BE2C (cell line): ENCODE measurements at regions not wholly inside any gene's neighbourhood (a gene's known extent, or its start where the extent isn't known, plus 50 kb on each side); places are given as distances from the start of the nearest gene placed in this dataset.
A peak's percentile ranks its signal among the peaks of the same experiment; 100 is the strongest.

Experiments used
- DNase-seq: peaks from one replicate; pipeline ENCODE4 v3.0.0-alpha.2; 2020
- H3K27me3 ChIP-seq: fragments of 250-450 bp; sonication (Bioruptor Pico); 2 replicates; pipeline ENCODE4 v1.5.1; 2020; ENCODE audit warnings: mild to moderate bottlenecking
- H3K36me3 ChIP-seq: fragments of 250-450 bp; sonication (Bioruptor Pico); 2 replicates; pipeline ENCODE4 v1.5.1; 2020; ENCODE audit warnings: mild to moderate bottlenecking
- H3K4me1 ChIP-seq: fragments of 250-450 bp; sonication (Bioruptor Pico); 2 replicates; pipeline ENCODE4 v1.5.1; 2020
- H3K4me3 ChIP-seq: 2 replicates; pipeline ENCODE4 v1.5.1; 2011; ENCODE audit warnings: low read depth, low read length
- H3K9me3 ChIP-seq: fragments of 250-450 bp; sonication (Bioruptor Pico); 2 replicates; pipeline ENCODE4 v1.5.1; 2020
- TF ChIP-seq, protein P1 (sequence below): IDR thresholded peaks from 2 replicates; pipeline ENCODE4 v1.5.1; 2012; ENCODE audit warnings: mild to moderate bottlenecking, low read depth, low read length

DNA sequence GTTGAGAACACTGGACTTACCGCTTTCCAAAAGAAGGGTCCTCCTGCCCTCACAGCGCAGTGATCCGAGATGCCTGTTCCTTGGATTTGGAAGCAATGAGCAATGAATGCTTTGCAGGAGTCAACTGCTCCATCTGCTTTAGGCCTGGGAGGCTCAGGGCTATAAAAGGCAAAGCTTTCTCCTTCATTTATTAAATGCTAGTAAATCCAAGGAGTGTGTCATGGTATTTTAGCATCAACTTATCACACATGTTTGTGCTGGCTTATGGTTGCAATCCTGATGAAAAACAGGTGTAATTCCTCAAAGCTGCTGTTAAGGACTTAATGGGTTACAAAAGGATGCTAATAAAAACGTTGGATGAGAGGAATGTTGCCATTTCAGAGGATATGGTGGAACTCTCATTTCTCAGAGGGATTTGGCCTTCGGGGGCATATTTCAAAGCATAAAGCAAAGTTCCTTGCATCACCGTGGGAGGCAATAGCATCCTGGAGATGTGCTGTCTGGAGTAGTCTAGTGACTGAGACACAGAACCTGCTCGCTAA is 158.5 kb upstream of the TPM1 start:
- no peaks in the 10 kb centered on the region for H3K27me3 ChIP-seq
- H3K4me3 ChIP-seq = no peak overlapping the region
- H3K4me1 ChIP-seq = peaks cover 44% of the 10 kb centered on the region
- no peaks in the 10 kb centered on the region for H3K9me3 ChIP-seq
- no peak for DNase-seq
- no peaks in the 10 kb centered on the region for H3K36me3 ChIP-seq
- TF ChIP-seq, protein P1, sequence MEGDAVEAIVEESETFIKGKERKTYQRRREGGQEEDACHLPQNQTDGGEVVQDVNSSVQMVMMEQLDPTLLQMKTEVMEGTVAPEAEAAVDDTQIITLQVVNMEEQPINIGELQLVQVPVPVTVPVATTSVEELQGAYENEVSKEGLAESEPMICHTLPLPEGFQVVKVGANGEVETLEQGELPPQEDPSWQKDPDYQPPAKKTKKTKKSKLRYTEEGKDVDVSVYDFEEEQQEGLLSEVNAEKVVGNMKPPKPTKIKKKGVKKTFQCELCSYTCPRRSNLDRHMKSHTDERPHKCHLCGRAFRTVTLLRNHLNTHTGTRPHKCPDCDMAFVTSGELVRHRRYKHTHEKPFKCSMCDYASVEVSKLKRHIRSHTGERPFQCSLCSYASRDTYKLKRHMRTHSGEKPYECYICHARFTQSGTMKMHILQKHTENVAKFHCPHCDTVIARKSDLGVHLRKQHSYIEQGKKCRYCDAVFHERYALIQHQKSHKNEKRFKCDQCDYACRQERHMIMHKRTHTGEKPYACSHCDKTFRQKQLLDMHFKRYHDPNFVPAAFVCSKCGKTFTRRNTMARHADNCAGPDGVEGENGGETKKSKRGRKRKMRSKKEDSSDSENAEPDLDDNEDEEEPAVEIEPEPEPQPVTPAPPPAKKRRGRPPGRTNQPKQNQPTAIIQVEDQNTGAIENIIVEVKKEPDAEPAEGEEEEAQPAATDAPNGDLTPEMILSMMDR = no peak

DNA sequence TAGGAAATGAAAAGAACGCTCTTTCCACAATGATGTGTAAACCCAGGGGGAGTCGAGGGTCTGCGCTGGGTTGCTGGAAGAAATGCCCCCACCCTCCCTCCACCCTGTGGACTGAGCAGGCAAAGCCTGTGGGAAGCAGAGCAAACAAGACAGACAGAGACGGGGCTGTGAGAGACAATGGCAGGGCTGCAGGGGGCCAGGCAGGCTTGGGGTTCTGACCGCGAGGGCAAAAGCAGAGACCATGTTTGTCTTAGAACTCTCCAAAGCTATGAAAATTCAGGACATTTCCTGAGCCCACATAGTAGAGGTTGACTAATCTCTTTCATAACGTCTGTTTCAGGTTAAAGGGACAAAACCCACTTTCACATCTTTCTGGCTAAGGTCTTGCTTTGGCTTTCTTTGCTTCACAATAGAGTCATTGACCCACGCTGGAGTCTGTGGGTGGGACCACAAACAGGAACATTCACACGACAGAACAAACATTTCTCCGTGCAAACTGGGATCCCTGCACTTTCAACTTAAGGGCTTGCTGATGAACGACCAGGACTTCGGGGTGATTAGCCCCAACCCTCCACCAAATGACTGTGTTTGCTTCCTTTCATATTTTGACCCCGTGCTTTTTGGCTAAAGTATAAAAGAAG is 156.0 kb upstream of the TPM1 start:
- H3K36me3 ChIP-seq = no peaks in the 10 kb centered on the region
- peak overlapping the region; percentile 33 for H3K4me3 ChIP-seq
- TF ChIP-seq, protein P1 = no peak
- H3K4me1 ChIP-seq = peaks cover 23% of the 10 kb centered on the region
- no peaks in the 10 kb centered on the region for H3K27me3 ChIP-seq
- no peaks in the 10 kb centered on the region for H3K9me3 ChIP-seq
- DNase-seq = no peak

DNA sequence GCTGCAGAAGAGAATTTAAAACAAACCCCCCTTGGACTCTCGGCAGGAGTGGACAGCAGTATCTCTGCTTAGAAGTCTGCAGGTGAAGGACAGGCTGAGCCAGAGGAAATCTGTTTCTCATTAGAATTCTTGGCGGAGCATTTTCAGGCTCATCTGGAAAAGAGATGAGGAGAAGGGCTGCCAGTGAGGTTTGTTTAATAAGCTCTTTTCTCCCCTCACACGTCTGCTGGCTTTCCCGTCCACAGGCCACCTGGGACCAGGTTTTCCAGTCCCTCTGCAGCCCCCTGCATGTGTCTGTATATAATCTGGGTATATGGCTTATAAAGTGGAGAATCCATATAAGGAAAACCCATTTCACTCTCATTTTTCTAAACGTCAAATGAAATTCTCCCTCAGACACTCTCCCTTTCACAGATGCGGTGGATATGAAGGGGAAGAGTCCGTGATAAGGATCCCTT is 155.4 kb upstream of the TPM1 start:
- Histone ChIP-seq H3K4me1 (peaks cover 23% of the 10 kb centered on the region), H3K27me3 (no peaks in the 10 kb centered on the region), H3K36me3 (no peaks in the 10 kb centered on the region), H3K9me3 (no peaks in the 10 kb centered on the region), H3K4me3 (peak overlapping the region; percentile 33)
- peak; percentile 68 for DNase-seq
- TF ChIP-seq, protein P1 = no peak

DNA sequence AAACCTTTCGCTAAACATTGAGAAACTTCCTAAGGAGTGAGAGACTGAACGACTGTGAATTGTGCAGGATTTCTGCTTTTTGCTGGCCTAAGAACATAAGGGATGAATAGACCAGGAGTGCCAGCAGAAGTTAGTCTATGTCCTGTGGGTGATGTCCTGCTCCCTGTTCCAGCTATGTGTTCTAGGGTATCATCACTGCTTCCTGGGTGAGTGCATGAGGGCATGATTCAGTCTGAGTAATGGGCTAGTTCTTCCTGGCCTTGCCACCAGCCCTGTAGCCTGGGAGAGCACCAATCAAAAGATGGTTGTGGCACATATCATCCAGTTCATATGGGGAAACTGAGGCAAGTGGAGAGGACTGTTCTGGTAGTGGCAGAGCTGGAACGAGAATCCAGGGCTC is 153.9 kb upstream of the TPM1 start:
- TF ChIP-seq, protein P1 = no peak
- Histone ChIP-seq H3K4me1 (peaks cover 23% of the 10 kb centered on the region), H3K9me3 (no peaks in the 10 kb centered on the region), H3K27me3 (no peaks in the 10 kb centered on the region), H3K4me3 (no peak overlapping the region), H3K36me3 (no peaks in the 10 kb centered on the region)
- no peak for DNase-seq

DNA sequence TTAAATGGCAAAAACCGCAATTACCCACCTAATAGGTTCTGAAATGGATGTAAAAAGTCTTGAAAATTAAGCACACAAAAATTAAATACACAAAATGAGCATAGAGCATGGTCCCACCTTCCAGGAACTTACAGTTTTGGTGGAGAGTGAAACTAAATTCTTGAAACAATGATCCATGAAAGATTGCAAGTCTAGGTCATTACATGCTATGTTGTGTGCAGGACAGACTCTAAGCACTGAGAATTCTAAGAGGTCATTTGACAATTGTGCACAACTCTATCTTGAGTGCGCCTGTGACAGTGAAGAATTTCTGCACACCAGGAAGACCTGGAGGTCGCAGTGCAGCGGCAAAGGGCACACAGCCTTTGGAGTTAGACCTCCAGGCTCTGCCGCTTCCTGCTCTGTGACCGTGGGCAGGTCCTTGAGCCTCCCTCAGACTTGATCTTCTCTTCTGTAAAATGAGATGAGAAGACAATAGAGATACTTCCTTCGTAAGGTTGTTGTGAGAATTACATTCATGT is 153.3 kb upstream of the TPM1 start:
- TF ChIP-seq, protein P1 = no peak
- no peaks in the 10 kb centered on the region for H3K27me3 ChIP-seq
- H3K4me1 ChIP-seq = peaks cover 22% of the 10 kb centered on the region
- H3K9me3 ChIP-seq = no peaks in the 10 kb centered on the region
- DNase-seq = no peak
- H3K4me3 ChIP-seq = no peak overlapping the region
- no peaks in the 10 kb centered on the region for H3K36me3 ChIP-seq

DNA sequence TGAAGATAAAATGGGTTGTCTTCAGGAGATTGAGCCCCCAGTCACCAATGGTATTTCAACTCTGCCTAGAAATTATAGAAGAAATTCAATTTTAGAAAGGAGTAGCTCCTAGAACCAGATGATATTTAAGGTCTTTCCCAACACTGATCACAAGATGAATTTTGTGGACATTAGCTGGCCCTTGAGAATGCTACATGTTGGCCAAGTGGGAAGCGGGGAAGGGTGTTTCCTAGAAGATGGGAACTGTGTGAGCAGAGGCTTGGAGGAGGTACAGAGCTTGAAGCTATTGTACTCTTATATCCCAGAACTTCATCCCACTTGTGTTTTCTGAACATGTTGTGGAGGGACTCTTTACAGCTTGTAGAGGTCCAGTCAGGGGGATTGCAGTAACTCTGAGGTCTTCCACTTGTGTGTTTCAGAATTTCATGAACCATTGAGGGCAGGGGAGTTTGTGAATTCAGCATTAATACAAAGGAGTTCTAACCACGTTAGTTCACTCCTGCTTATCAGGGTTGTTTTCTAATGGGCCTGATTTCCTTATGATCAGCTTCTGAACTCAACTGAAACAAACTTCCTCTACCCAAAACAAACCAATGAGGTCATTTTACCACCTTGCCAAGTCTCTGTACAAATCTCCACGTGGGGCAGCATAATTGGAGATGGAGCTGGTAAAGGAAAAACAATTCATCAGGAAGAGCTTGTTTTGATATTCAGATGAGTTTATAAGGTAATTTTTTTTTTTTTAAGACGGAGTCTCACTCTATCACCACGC is 152.6 kb upstream of the TPM1 start:
- Histone ChIP-seq H3K9me3 (no peaks in the 10 kb centered on the region), H3K4me1 (peaks cover 26% of the 10 kb centered on the region), H3K4me3 (no peak overlapping the region), H3K36me3 (no peaks in the 10 kb centered on the region), H3K27me3 (no peaks in the 10 kb centered on the region)
- no peak for DNase-seq
- TF ChIP-seq, protein P1 = no peak
